Kidney epithelial cell (primary cell): ENCODE measurements at regions not wholly inside any gene's neighbourhood (a gene's known extent, or its start where the extent isn't known, plus 50 kb on each side); places are given as distances from the start of the nearest gene placed in this dataset.

Experiments used
- DNase-seq: peaks from one replicate; pipeline ENCODE4 v3.0.0-alpha.2; 2010; ENCODE audit warnings: low read depth
- H3K27me3 ChIP-seq: 2 replicates; pipeline ENCODE4 v1.6.0; 2011; ENCODE audit warnings: low read length; ENCODE audit not compliant: control insufficient read depth, insufficient read depth
- H3K36me3 ChIP-seq: 2 replicates; pipeline ENCODE4 v1.5.1; 2011; ENCODE audit warnings: low read length; ENCODE audit not compliant: control insufficient read depth, insufficient read depth
- H3K4me3 ChIP-seq: 2 replicates; pipeline ENCODE4 v1.5.1; 2011; ENCODE audit warnings: low read depth, mild to moderate bottlenecking, control low read depth, low read length
- TF ChIP-seq, protein P1 (sequence below): IDR thresholded peaks from 2 replicates; pipeline ENCODE4 v1.5.1; 2011; ENCODE audit warnings: mild to moderate bottlenecking, moderate library complexity, low read length, control low read depth, inconsistent platforms; ENCODE audit not compliant: insufficient read depth, poor library complexity, severe bottlenecking

GRCh38 chr4:180696460-180697092, 1546.6 kb upstream of the TENM3 start:
- Histone ChIP-seq H3K27me3 (no peaks in the 10 kb centered on the region), H3K36me3 (no peaks in the 10 kb centered on the region), H3K4me3 (no peak overlapping the region)
- TF ChIP-seq, protein P1, sequence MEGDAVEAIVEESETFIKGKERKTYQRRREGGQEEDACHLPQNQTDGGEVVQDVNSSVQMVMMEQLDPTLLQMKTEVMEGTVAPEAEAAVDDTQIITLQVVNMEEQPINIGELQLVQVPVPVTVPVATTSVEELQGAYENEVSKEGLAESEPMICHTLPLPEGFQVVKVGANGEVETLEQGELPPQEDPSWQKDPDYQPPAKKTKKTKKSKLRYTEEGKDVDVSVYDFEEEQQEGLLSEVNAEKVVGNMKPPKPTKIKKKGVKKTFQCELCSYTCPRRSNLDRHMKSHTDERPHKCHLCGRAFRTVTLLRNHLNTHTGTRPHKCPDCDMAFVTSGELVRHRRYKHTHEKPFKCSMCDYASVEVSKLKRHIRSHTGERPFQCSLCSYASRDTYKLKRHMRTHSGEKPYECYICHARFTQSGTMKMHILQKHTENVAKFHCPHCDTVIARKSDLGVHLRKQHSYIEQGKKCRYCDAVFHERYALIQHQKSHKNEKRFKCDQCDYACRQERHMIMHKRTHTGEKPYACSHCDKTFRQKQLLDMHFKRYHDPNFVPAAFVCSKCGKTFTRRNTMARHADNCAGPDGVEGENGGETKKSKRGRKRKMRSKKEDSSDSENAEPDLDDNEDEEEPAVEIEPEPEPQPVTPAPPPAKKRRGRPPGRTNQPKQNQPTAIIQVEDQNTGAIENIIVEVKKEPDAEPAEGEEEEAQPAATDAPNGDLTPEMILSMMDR, result no peak
- DNase-seq, result no peak

- no peak overlapping the region for H3K4me3 ChIP-seq
- no peaks in the 10 kb centered on the region for H3K27me3 ChIP-seq
- DNase-seq, result no peak
- H3K36me3 ChIP-seq, result no peaks in the 10 kb centered on the region
- TF ChIP-seq, protein P1, result no peak
Observed at GRCh38 chr4:180698550-180699195, 1544.5 kb upstream of the TENM3 start.

DNA sequence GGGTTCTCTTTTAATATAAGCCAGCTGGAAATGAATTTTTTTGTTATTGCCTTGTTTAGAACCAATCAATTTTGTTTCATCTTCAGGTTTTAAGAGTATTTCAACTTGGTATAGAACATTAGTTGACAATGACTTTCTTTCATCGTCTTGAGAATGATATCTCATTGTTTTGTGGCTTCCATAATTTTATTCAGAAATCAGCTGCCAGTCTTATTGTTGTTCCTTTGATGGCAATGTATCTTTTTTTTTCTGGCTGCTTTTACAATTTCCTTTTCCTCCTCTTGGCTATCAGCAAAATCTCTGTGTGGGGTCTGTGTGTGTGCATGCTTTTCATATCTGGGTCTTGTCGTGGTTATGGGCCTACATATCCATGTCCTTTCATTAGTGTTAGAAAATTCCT, 1536.4 kb upstream of the TENM3 start:
- H3K36me3 ChIP-seq, result no peaks in the 10 kb centered on the region
- TF ChIP-seq, protein P1, result no peak
- no peak for DNase-seq

GRCh38 chr4:180710628-180711337, 1532.4 kb upstream of the TENM3 start:
- no peaks in the 10 kb centered on the region for H3K27me3 ChIP-seq
- no peak overlapping the region for H3K4me3 ChIP-seq
- no peaks in the 10 kb centered on the region for H3K36me3 ChIP-seq
- no peak for DNase-seq
- TF ChIP-seq, protein P1, result no peak

More for the DNA sequence above, 1536.4 kb upstream of the TENM3 start:
- no peak overlapping the region for H3K4me3 ChIP-seq
- H3K27me3 ChIP-seq, result no peaks in the 10 kb centered on the region

- no peaks in the 10 kb centered on the region for H3K27me3 ChIP-seq
- H3K36me3 ChIP-seq, result no peaks in the 10 kb centered on the region
- DNase-seq, result no peak
- H3K4me3 ChIP-seq, result no peak overlapping the region
- TF ChIP-seq, protein P1, result no peak
Observed at GRCh38 chr4:180717451-180718033, 1525.7 kb upstream of the TENM3 start.
